ENCODE measurements at regions not wholly inside any gene's neighbourhood (a gene's known extent, or its start where the extent isn't known, plus 50 kb on each side); places are given as distances from the start of the nearest gene placed in this dataset.

DNA sequence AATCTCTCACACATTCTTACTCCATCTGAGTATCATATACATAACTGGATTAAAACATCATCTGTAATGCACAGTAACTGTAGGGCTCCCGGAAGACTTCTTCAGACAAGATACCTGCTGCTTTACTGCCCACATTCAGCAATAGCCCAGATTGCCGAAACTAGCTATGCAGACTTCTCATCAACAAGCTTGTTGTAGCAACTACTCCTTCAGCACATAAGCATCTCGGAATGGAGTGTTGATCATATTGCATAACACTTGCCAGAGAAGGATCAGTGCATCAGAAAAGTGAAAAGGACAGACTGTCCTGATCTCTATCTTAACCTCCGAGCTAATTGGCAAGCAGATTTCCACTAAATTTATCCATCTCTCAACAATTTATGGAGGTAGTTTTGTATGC is 354.6 kb upstream of the C1orf87 start:
- TF ChIP-seq YY1 (IDR thresholded peaks at IDR 0.05; ENCODE audit: insufficient read depth, insufficient read length) (no peak), ZNF274 (IDR thresholded peaks at IDR 0.05; ENCODE audit: low read depth, low read length) (no peak)
